HG02981 (cell line): ENCODE measurements at regions not wholly inside any gene's neighbourhood (a gene's known extent, or its start where the extent isn't known, plus 50 kb on each side); places are given as distances from the start of the nearest gene placed in this dataset.

ENCODE experiments used
- ATAC-seq: cut with Tn5 transposase; IDR thresholded peaks from one replicate; pipeline ENCODE4 v1.9.1; 2021; ENCODE audit warnings: mild to moderate bottlenecking, moderate library complexity; ENCODE audit not compliant: unreplicated experiment

DNA sequence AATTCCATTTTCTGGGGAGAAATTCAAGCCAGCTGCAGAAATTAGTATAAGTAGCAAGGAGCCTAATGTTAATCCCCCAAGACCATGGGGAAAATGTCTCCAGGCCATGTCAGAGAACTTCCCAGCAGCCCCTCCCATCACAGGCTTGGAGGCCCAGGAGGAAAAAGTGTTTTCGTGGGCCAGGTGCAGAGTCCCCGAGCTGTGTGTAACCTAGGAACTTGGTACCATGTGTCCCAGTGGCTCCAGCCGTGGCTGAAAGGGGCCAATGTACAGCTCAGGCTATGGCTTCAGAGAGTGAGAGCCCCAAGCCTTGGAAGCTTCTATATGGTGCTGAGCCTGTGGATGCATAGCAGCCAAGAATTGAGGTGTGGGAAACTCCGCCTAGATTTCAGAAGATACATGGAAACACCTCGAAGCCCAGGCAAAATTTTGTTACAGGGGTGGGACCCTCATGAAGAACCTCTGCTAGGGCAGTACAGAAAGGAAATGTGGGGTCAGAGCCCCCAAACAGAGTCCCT lies 286.3 kb downstream of the MATN1 start:
- ATAC-seq: no peak

DNA sequence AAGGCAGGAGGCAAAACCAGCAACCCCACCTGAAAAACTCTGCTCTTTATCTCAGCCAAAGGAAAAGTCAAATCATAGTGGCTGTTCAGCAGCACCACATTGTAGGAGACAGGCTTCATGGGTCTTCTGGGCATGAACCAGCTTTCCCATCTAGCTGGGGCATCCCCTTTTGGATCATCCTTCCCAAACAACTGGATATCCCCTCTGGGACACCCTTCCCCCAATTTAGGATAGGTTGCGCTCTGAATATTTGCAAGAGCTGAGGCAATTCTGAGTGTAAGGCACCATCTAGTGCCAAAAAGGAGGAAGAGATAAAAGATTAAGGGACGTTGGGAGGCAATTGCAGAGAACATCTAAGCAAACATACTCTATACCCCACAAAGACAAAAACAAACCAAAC lies 295.8 kb downstream of the MATN1 start:
- ATAC-seq: no peak

DNA sequence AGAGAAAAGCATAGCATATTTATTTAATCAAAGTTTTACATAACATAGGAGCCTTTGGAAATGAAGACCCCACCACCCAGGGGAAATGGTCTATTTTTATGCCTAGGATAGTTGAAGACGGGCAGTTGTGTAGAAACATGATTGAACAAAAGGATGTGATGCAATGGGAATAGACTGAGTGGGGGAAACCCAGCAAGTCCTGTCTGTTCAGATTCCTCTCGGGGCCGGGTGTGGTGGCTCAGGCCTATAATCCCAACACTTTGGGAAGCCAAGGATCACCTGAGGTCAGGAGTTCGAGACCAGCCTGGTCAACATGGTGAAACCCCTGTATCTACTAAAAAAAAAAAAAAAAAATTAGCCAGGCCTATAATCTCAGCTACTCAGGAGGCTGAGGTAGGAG lies 298.3 kb downstream of the MATN1 start:
- ATAC-seq: no peak

DNA sequence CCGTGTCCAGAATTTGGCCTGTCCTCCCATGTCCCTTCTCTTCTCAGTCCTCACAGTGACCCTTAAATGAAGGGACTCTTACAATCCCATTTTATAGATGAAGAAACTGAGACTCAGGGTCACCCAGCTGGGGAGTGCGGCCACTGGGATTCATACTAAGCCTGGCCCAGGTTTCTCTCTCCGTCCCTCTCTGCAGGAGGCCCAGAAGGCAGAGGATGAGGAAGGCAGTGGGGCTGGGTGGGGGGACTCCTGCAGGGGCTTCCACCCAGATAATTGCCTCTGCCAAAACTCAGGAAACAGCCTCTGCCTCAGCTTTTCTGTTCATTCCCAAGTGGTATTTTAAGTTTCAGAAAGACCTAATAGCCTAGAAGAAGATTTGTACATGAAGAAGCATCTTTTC lies 299.8 kb downstream of the MATN1 start:
- no peak for ATAC-seq

DNA sequence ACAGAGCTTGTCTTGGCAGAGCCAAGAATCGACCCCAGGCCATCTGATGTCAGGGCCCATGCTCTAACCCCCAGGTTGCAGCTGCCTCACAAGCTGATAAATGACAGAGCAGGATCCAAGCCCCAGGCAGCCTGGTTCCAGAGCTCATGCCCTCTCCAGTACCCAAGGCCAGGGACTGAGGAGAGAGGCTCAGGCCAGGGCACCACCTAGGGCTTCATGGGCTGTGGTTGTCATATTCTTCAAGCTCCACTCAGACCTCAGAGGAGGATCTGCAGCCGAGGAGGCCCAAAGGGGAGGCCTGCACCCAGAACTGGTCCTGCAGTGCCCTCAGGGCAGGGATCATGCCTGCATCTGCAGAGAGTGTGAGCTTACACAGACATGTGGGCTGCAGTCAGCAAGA lies 301.1 kb downstream of the MATN1 start:
- ATAC-seq: no peak

DNA sequence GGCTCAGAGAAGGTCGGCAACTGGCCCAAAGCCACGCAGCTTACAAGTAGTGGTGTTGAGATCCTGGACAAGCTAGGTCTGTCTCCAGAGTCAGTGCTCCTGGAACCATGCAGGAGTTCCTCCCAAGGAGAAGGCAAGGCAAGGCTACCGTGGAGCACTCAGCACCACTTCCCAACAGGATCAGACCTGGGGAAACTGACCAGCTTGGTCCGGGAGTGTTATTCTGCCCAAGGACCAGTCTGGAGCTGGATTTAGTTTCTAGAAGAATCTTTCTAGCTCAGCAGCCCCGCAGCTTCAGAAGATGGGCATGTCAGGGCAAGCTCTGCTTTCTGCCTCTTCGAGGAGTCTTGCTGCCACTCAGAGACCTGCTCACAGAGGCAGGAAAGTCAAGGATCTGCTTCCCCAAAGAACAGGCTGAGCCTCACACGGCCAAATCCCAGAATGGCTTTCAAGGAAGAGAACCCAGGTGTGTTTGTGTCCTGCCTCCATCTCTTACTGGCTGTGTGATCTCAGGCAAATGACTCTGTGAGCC lies 302.8 kb downstream of the MATN1 start:
- no peak for ATAC-seq

DNA sequence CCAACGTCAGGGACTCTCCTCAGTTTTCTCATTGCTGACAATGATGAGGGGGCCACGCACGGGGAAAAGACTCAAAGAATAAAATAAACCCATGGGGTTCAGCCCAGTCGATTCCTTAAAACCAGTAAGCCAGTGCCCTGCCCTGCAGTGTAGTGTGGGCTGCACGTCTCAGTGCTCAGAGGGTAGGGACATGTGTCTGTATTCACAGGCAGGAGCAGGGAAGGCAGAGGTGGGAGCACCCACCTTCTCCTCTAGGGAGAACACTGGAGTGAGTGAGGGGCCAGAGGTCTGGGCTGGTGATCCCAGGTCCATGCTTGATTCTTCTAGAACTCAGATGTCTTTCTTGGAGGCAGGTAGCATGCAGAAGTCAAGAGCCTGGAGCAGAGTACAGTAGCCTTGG lies 303.6 kb downstream of the MATN1 start:
- ATAC-seq: no peak

DNA sequence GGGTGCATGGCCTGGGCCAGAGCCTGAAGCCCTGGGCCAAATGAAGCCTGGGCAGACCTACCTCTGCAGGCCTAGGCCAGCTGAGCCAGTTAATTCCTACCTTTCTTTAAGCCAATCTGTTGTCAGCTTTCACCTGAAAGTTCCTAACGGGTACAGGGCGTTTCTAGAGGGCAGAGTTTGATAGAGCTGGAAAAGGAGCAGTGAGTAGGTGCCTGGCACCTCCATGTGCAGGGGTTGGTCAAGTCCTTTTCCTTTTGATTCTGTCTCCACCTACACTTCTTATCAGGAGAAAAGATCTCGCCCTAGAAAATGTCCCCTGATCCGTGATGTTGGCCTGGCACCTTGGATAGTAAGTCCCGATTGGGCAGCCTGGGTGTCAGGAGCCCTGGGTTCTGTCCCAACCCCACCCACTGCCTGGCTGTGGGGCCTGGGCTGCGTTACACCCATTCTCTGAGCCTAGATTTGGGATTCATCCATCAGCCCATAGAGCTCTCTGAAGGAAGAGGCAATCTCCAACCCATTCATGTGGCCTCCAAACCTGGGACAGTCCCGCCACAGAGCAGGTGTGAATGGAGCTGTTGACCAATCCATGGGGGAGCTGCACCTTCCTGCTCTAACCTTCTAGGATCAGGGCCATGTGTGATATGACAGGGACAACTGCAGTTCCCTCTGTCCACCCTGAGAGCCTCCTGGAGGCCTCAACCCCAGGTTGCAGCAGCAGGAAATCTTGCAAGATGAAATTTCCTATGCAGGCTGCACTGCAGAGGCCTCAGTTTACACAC lies 304.3 kb downstream of the MATN1 start:
- ATAC-seq: no peak

DNA sequence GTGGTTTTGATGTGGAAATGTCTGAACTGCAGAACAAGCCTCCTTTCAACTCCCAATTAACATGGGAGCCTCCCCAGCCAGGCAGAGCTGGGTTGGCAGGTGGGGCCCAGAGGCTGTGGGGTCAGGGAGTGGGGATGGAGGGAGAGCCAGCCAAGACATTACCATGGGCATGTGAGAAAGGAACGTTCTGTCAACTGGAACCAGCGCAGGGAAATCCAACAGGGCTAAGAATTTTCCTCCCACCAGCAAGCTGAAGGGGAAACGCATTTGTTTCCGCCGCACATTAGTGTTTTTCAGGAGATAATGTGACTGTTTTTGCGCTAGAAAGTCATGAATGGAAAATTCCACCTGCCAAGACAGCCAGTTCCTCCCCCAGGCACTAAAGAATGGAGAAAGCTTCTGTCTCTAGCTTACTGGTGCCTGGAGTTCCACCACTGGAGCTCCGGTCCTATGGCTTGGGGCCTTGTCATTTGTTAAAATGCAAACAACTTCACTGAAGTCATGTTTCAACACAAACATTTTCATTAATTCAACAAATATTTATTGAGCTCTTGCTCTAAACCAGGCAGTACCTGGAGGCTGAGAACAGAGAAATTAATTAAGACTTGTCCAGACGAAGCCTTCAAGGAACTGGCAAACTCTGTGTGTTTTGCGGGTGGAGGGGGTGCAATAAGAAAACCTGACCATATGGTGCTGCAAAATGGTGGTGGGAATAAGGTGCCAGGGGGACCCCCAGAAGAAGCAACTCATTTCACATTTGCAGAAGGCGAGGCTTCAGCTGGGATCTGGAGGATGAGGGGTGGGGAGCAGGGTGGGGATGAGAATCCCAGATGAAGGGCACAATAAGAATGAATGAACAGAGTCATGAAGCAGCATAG lies 305.1 kb downstream of the MATN1 start:
- ATAC-seq: no peak

DNA sequence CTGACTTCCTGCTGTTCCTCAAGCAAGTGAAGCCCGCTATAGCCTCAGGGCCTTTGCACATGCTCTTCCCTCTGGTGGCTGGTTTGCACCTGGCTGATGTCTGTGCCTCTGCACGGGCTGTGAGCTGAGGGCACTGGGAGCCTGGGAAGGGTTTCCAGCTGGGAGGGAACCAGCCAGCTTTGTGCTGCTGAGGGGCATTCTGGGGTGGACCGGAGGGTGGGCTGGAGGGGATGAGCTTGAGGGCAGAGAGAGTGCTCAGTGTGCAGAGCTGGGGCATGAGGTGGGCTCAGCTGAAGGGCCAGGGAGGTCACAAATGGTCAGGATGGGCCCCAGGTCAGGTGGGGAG lies 305.7 kb downstream of the MATN1 start:
- no peak for ATAC-seq

DNA sequence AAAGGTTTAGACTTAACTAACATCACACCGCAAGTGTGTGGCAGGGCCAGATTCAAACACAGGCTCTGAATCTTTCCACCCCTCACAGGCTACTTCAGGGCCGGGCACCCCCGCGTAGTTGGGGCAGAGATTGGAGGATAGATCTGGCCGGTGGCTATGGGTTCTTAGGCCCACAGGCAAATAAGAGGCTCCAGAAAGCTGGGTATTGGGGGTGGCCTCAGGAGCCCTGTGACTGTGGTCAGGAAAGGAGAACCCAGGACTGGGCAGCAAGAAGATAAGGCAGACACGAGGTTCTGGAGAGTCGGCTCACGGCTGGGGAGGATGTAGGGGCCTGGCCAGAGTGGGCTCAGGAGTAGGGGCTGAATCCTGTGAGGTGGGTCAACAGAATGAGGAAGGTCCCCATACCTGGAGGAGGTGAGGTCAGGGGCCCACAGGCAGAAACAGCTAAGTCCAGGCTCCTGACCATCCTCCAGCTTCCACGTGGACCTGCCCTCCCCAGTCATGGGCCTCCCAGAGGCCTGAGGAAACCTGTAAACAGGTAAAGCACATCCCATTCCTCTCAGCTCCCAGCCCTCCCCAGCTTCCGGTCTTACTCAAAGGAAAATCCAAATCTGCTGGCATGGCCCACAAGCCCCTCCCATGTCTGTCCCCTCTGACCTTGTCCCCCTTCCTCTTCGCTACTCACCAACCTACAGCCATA lies 306.2 kb downstream of the MATN1 start:
- no peak for ATAC-seq

DNA sequence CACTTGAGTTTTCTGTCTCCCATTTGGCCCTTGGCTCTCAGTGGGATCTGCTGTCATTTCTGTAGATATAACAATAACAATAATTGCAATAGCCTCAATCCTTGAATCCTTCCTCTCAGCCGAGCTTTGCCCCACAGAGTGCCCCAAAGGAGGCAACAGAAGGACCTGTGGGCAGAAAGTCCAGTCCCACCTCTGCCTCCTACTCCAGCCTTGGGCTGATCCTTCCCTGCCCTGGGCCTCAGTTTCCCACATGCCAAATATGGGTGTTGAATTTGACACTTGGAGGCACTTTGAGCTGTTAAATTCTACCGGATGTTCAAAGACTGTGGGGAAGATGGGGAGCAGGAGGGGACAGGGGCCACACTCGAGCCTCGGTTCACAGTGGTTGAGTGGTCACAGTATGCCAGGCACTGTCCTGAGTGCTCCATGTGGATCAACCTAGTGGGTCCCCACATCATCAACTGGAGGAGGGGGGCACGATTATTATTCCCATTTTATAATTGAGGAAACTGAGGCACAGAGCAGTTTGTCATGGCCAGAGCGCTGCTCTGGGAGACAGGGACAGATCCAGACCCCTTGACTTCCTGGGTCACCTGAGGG lies 307.1 kb downstream of the MATN1 start:
- no peak for ATAC-seq

DNA sequence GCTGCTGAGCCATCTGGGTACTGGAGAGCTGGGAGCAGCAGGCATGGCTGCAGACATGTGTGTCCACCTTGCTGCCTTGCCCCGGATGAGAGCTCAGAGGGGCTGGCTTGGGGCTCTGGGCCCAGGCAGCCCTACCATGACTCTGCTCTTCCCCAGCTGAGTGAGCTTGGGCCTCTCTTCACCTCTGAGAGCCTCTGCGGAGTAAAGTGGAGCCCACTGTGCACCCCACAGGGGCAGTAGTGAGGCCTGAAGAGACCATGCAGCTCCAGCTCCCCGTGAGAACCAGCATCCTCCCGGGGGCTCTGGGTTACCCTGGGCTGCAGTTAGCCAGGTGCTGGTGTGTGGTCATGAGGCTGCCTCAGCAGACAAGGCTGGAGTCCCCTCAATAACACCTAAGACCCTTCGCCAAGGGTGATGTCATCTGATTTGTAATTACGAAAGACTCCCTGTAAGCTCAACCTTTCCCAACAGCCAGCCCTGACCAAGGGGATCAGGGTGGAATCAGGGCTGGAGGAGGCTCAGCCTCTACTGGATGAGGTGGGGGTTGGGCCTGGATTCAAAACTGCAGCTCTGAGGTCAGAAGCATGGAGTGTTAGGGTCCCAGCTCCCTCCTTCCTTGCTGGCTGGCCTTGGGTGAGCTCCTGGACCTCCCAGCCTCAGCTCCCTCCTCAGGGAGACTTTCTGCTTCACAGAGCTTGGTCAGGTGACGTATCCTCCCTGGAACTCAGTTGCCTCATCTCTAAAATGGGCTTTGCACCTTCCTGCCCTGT lies 308.0 kb downstream of the MATN1 start:
- ATAC-seq: no peak

DNA sequence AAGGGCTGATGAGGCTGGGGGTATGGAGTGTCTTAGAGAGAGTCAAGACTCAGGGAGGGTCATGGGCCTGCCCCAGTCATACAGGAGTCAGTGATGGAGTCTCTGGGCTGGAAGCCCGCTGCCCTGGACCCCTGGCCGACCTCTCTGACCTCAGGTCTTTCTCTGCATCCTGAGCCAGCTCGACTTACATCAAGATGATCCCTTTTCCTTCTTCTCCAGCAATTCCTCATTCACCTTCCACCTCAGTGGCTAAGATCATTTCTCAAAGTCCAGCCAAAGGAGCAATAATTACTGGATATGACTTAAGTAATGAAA lies 308.6 kb downstream of the MATN1 start:
- no peak for ATAC-seq

DNA sequence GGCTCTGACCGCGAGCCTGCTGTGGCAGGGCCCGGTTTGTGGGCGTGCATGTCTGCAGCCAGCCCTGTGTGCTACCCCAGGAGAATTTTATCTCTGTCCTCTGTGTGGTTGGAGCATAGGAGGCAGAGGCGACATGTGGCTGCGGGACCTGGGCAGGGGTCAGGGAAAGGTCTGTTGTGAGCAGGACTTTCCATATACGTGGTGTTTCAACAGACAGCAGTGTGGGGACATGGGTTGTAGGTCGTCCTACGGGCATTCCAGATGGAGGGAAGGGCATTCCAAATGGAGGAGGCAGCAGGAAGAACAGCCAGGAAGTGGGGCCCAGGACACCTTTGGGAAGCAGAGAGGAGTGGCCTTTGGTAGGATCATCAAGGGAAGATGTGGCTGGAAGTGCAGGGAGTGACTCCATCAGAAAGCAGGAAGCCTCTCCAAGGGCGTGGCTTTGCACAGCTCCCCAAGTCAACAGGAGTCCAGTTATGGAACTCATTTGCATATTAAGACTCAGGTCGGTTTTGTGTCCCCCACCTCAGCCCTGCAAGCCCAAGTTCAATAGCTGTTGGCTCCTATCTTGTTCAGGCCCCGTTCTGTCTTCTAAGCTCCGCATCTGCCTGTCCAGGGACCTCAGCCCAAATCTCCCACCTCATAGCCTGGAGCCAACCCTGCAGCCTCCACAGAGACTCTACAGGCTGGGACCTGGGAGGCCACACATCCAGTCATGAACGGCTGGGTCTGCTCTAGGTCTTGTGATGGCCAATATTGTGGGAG lies 309.1 kb downstream of the MATN1 start:
- no peak for ATAC-seq

DNA sequence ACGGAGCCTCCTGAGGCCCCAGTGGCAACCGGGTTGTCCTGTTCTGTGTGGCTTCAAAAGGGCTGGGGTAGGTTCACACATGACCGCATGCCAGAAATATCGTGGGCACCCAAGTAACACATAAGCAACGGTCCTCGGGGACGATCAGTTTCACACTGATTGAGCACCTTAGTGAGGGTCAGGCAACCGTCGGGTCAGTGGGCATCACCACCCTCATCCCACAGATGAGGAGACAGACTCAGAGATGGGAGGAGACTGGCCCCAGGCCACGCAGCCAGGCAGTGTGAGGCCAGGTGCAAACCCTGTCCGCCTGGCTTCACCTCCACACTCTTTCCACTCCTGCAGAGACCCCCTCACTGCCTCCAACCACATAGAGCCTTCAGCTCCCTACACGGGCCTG lies 309.8 kb downstream of the MATN1 start:
- ATAC-seq: no peak

DNA sequence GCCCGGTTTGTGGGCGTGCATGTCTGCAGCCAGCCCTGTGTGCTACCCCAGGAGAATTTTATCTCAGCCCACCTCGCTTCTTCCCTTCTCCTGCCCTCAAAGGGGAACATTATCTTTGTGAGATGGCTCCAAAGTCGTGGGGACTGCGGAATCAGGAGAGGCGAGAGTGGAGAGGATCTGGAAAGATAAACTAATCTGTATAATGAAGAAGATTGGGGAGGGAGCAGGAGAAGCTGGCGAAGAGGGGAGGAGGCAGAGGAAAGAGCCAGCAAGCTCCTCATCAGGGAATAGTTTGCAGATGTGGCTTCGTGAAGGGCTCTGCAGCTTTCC lies 310.3 kb downstream of the MATN1 start:
- no peak for ATAC-seq

DNA sequence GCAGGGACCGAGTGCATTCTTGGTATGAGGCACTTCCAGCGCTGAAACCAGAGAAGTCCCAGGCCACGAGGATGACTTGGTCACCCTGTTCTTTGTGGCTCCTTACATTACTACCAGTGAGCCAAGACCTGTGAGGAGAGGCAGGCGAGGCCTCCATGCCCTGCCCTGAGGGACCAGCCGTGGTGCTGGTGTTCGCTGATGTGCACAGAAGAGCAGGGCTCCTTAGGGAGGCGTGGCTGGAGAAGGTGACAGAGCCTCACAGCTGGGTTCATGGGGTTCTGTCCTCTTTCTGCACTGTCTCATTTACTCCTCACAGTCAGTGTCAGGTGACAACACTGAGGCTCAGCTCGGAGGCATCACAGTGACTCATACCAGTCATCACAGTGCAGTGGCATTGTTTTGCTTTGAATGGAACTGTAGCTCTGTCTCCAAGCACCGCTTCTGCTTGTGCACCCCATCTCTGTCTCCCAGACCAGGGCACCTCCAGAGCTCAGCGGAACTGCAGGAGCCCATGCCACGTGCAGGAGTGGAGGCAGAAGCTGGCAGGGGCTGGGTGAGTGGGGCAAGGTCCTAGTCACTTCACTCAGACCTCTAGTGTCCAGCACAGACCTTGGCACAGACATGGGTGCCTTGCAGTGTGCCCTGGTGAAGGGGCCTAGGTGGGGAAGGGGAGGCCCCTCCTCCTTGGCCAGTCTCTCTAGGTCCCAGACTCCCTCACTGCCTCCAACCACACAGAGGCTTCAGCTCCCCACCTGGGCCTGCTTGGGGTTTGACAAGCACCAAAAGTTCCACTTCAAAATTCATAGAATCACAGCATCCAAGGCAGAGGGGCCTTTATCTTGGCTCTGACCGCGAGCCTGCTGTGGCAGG lies 310.9 kb downstream of the MATN1 start:
- no peak for ATAC-seq

DNA sequence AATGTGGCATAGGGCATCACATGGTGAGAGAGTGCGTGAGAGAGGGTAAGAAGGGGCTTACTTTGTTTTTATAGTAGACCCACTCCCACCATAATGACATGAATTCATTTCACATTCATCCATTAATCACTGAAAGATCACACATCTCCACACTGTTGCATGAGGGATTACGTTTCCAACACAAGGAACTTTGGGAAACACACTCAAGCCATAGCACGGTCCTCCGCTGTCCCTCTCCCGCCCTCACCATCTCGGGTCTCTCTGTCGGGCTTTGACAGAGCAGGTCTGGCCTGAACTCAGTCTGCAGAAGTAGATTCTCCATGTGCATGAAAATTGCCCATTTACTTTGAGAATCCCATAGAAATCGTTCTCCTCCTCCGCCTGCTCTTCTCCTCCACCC lies 312.2 kb downstream of the MATN1 start:
- ATAC-seq: no peak
